Gastrocnemius medialis (tissue), 4 donors: ENCODE measurements at regions not wholly inside any gene's neighbourhood (a gene's known extent, or its start where the extent isn't known, plus 50 kb on each side); places are given as distances from the start of the nearest gene placed in this dataset.

Experiments used
- ATAC-seq, 2 donors: fragments of 150-250 bp; one replicate each; pipeline ENCODE4 v1.9.1; 2016
- DNase-seq, 2 donors: peaks; one replicate each; pipeline ENCODE4 v3.0.0-alpha.2; 2019
- H3K27ac ChIP-seq, 4 donors: fragments of 200-600 bp; sonication (generic); 1 replicate in 1 of 4; 2 replicates in 3 of 4; pipeline ENCODE4 v1.5.1; 2016 to 2018; ENCODE audit warnings: mild to moderate bottlenecking in 2 of 4, moderate library complexity in 1 of 4
- H3K27me3 ChIP-seq, 3 donors: fragments of 200-600 bp; sonication (generic) in 2 of 3; 1 replicate in 1 of 3; 2 replicates in 2 of 3; pipeline versions ENCODE4 v1.5.1 to v1.6.0; 2016 to 2019; ENCODE audit warnings: mild to moderate bottlenecking in 1 of 3, moderate library complexity in 1 of 3
- H3K36me3 ChIP-seq, 2 donors: fragments of 200-600 bp; sonication (generic) in 1 of 2; one replicate each; pipeline ENCODE4 v1.5.1; 2017 to 2018
- H3K4me1 ChIP-seq, 2 donors: fragments of 200-600 bp; sonication (generic) in 1 of 2; one replicate each; pipeline ENCODE4 v1.5.1; 2016 to 2017; ENCODE audit warnings: mild to moderate bottlenecking in 2 of 2
- H3K4me3 ChIP-seq, 4 donors: fragments of 200-600 bp; sonication (generic) in 3 of 4; 1 replicate in 1 of 4; 2 replicates in 3 of 4; pipeline ENCODE4 v1.5.1; 2016 to 2019; ENCODE audit warnings: mild to moderate bottlenecking in 2 of 4
- H3K9me3 ChIP-seq, 3 donors: fragments of 200-600 bp; sonication (generic) in 2 of 3; 1 replicate in 1 of 3; 2 replicates in 2 of 3; pipeline ENCODE4 v1.5.1; 2016 to 2019
- POLR2A ChIP-seq, 2 donors: fragments of 450-650 bp; IDR thresholded peaks; one replicate each; pipeline ENCODE4 v1.6.1; 2017; ENCODE audit warnings: antibody characterized with exemption in 2 of 2, mild to moderate bottlenecking in 2 of 2, moderate library complexity in 2 of 2
- in situ Hi-C, 4 donors: fragments of 200-750 bp; cut with MboI; loops; one replicate each; pipeline versions ENCODE4 v1.15.0 to v1.8.0; 2017; ENCODE audit warnings: low sequenced_read_pairs in 4 of 4
- intact Hi-C: fragments of 100-400 bp; cut with DNase I; formaldehyde crosslinking; loops from one replicate; pipeline ENCODE4 v1.15.1; 2023; ENCODE audit warnings: low total_unique reads
- TF ChIP-seq, protein P1 (sequence below), 5 experiments: fragments of 450-650 bp in 3 of 5; fragments of 200-600 bp in 2 of 5; sonication (generic) in 2 of 5; IDR thresholded peaks in 4 of 5; conservative IDR thresholded peaks in 1 of 5; 1 replicate in 4 of 5; 2 replicates in 1 of 5; pipeline ENCODE4 v1.5.1; 2016 to 2019; ENCODE audit warnings: antibody characterized with exemption in 5 of 5, mild to moderate bottlenecking in 3 of 5, moderate library complexity in 3 of 5

DNA sequence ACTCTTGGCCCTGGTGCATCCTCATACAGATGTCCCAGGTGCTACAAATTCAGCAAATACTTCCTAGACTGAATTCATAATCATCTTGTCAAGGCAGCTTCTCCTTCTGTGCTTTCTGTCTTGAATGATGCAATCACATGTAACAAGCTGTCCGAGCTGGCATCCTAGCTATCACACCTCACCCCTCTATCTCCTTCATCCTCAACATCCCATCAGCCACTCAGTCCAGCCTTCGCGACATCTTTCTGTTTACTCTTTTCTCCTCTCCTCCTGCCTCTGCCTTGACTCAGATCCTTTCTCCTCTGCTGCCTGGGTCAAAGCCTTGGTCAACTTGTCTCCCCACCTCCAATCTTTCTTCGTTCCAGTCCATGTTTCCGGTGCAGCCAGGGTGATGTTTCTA lies 240.4 kb upstream of the CELF2 start:
- Histone ChIP-seq H3K27me3 (no peaks in the 10 kb centered on the region), H3K27ac (no peak overlapping the region), H3K4me3 (no peak overlapping the region), H3K4me1 (no peaks in the 10 kb centered on the region), H3K36me3 (no peaks in the 10 kb centered on the region), H3K9me3 (no peaks in the 10 kb centered on the region)
- no peak for TF ChIP-seq POLR2A (IDR thresholded peaks at IDR 0.05)
- TF ChIP-seq, protein P1, sequence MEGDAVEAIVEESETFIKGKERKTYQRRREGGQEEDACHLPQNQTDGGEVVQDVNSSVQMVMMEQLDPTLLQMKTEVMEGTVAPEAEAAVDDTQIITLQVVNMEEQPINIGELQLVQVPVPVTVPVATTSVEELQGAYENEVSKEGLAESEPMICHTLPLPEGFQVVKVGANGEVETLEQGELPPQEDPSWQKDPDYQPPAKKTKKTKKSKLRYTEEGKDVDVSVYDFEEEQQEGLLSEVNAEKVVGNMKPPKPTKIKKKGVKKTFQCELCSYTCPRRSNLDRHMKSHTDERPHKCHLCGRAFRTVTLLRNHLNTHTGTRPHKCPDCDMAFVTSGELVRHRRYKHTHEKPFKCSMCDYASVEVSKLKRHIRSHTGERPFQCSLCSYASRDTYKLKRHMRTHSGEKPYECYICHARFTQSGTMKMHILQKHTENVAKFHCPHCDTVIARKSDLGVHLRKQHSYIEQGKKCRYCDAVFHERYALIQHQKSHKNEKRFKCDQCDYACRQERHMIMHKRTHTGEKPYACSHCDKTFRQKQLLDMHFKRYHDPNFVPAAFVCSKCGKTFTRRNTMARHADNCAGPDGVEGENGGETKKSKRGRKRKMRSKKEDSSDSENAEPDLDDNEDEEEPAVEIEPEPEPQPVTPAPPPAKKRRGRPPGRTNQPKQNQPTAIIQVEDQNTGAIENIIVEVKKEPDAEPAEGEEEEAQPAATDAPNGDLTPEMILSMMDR (IDR thresholded peaks at IDR 0.05 in 4 of 5, conservative IDR thresholded peaks at IDR 0.05 in 1 of 5), result no peak
- in situ Hi-C loops (no loop called here), intact Hi-C loops (no loop called here)
- ATAC-seq (no peak), DNase-seq (no peak)

DNA sequence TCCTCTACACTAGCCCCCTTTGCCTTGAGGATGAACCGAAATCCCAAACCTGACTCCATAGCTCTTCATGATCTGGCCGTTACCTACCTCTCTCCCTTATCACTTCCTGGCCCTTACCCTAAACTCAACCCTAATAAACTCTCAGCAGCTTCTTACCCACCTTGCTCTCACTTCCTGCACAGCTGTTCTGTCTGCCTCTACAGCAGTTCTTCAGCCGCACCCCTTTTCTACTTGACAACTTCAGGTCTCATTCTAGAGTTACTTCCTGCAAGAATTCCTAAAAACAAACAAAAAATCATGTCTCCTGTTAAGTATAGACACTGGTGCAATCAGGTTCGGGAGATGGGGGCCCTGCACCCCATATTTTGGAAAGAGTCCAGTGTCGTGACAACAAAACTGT lies 239.9 kb upstream of the CELF2 start:
- in situ Hi-C loops (no loop called here), intact Hi-C loops (no loop called here)
- no peaks in the 10 kb centered on the region for H3K4me1 ChIP-seq
- ATAC-seq (no peak), DNase-seq (no peak)
- H3K27ac ChIP-seq, result no peak overlapping the region
- H3K9me3 ChIP-seq, result no peaks in the 10 kb centered on the region
- no peaks in the 10 kb centered on the region for H3K36me3 ChIP-seq
- H3K27me3 ChIP-seq, result no peaks in the 10 kb centered on the region
- no peak overlapping the region for H3K4me3 ChIP-seq
- TF ChIP-seq, protein P1 (IDR thresholded peaks at IDR 0.05 in 4 of 5, conservative IDR thresholded peaks at IDR 0.05 in 1 of 5), result no peak
- TF ChIP-seq POLR2A (IDR thresholded peaks at IDR 0.05), result no peak

DNA sequence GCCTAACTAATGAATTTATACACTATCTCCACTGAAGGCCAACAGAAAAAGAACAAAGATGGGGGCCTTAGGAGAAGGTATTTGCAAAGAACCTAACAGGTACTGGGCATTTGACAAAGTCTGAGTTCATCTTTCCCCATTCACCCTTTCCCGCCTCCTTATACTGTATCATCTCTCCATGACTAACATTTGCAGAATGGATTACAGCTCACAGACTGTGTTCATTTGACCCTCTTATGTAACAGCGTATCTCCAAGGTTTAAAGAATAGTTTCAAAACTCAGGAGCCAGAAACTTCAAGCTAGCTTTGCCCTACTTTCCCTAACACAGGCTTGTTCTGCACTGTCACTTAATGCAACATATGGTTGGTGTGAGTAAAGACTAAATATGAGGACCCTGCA lies 238.7 kb upstream of the CELF2 start:
- no peak for ATAC-seq
- in situ Hi-C loops, result no loop called here
- intact Hi-C loops, result no loop called here

DNA sequence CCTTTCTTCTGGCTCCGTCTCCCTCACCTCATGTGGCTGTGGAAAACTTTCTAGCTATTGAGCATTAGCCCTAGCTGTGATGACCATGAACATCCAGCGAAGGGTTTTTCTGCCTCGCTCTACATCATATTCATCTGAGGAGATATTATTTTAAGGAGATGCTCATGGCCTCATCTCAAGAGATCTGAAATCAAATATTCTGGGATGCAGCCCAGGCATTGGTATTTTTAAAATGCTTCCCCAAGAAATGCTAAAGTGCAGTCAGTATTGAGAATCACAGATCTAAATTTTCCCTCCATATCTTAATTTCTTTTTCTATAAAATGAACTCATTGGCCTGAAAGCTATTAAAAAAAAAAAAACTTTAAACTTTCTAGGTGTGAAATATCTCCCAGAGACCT lies 238.2 kb upstream of the CELF2 start:
- intact Hi-C loops, result no loop called here
- no peak overlapping the region for H3K4me3 ChIP-seq
- in situ Hi-C loops, result no loop called here
- H3K36me3 ChIP-seq, result no peaks in the 10 kb centered on the region
- DNase-seq, result no peak
- ATAC-seq, result no peak
- no peaks in the 10 kb centered on the region for H3K4me1 ChIP-seq
- TF ChIP-seq, protein P1 (IDR thresholded peaks at IDR 0.05 in 4 of 5, conservative IDR thresholded peaks at IDR 0.05 in 1 of 5), result no peak
- TF ChIP-seq POLR2A (IDR thresholded peaks at IDR 0.05), result no peak
- no peak overlapping the region for H3K27ac ChIP-seq
- H3K9me3 ChIP-seq, result no peaks in the 10 kb centered on the region
- H3K27me3 ChIP-seq, result no peaks in the 10 kb centered on the region

More for the DNA sequence above, 238.7 kb upstream of the CELF2 start:
- Histone ChIP-seq H3K4me1 (no peaks in the 10 kb centered on the region), H3K27me3 (no peaks in the 10 kb centered on the region), H3K4me3 (no peak overlapping the region), H3K9me3 (no peaks in the 10 kb centered on the region), H3K36me3 (no peaks in the 10 kb centered on the region), H3K27ac (no peak overlapping the region)
- no peak for DNase-seq
- TF ChIP-seq POLR2A (IDR thresholded peaks at IDR 0.05), result no peak
- TF ChIP-seq, protein P1 (IDR thresholded peaks at IDR 0.05 in 4 of 5, conservative IDR thresholded peaks at IDR 0.05 in 1 of 5), result no peak

DNA sequence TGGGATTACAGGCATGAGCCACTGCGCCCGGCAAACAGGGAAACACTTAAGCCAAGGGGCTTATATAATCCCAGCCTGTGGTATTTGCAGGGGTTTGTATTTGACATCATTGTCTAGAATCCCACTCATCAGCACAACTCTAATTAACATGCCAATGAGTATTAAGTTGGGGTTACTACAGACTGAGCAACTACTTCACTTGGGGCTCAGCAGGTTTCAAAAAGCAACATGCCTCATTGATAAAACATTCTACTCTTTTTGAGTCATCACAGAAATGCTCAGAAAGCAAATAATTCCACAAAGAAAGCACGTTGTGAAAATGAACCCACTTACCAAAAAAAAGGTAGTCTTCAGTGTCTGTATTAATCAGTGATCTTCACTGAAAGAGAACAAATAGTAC lies 236.9 kb upstream of the CELF2 start:
- DNase-seq, result no peak
- in situ Hi-C loops, result no loop called here
- no peaks in the 10 kb centered on the region for H3K36me3 ChIP-seq
- no peaks in the 10 kb centered on the region for H3K27me3 ChIP-seq
- H3K27ac ChIP-seq, result no peak overlapping the region
- no peaks in the 10 kb centered on the region for H3K9me3 ChIP-seq
- intact Hi-C loops, result no loop called here
- H3K4me1 ChIP-seq, result no peaks in the 10 kb centered on the region
- ATAC-seq, result no peak
- TF ChIP-seq POLR2A (IDR thresholded peaks at IDR 0.05), result no peak
- TF ChIP-seq, protein P1 (IDR thresholded peaks at IDR 0.05 in 4 of 5, conservative IDR thresholded peaks at IDR 0.05 in 1 of 5), result no peak
- no peak overlapping the region for H3K4me3 ChIP-seq
